GM12865 (cell line): ENCODE measurements at regions not wholly inside any gene's neighbourhood (a gene's known extent, or its start where the extent isn't known, plus 50 kb on each side); places are given as distances from the start of the nearest gene placed in this dataset.

Source experiments
- DNase-seq: peaks from one replicate; pipeline ENCODE4 v3.0.0; 2010; ENCODE audit warnings: low read depth
- H3K4me3 ChIP-seq: 2 replicates; pipeline ENCODE4 v1.5.1; 2011; ENCODE audit warnings: mild to moderate bottlenecking, low read depth, low read length, control low read depth
- CTCF ChIP-seq: IDR thresholded peaks from 2 replicates; pipeline ENCODE4 v1.5.1; 2011; ENCODE audit warnings: low read length, control low read depth, low read depth, inconsistent platforms; ENCODE audit not compliant: insufficient read depth; ENCODE audit errors: missing control alignments

GRCh38 chr9:99621040-99621439 lies 200.6 kb upstream of the NR4A3 start:
- TF ChIP-seq CTCF: no peak
- DNase-seq: no peak
- H3K4me3 ChIP-seq: no peak overlapping the region

DNA sequence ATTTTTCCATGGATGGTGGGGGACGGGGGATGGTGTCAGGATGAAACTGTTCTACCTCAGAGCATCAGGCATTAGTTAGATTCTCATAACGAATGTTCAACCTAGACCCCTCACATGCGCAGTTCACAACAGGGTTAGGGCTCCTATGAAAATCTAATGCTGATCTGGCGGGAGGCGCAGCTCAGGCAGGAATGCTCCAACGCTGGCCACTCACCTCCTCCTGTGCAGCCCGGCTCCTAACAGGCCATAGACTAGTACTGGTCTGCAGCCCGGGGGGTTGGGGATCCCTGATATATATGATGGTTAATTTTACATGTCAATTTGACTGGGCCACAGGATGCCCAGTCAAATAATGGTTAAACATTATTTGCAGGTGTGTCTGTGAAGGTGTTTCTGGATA lies 199.0 kb upstream of the NR4A3 start:
- no peak for DNase-seq
- TF ChIP-seq CTCF: no peak
- H3K4me3 ChIP-seq: no peak overlapping the region

GRCh38 chr9:99623780-99624364 lies 197.8 kb upstream of the NR4A3 start:
- no peak for TF ChIP-seq CTCF
- no peak overlapping the region for H3K4me3 ChIP-seq
- DNase-seq: no peak

DNA sequence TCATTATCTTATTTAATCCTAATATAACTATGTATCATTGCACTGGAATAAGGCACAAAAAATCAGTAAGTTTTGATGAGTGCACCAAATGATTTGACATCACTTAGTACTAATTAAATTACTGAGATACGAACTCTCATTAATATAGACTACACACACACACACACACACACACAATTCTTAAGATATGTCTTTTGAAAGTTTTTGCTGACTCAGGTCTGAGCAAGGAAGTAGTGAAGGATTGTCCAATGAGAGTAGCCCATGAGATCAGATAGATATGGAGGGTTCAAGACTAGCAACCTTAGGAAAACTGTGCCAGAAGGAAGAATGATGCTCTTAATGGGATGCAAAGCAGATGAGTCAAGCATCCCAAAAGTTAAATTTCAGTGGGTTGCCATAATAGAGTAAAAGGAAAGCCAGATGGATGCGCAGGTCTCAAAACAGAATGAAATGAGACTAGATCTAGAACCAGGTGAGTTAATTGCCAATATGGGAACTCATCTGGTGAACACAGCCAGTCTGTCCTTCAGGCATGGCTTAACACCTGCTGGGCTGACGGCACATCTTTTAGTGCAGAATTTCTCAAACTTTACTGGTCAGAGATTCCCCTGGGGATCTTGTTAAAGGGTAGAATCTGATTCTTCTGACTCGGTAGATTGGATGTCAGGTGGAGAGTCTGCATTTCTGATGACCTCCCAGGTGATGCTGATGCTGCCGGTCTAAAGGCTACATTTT lies 197.0 kb upstream of the NR4A3 start:
- DNase-seq: no peak
- H3K4me3 ChIP-seq: no peak overlapping the region
- no peak for TF ChIP-seq CTCF

DNA sequence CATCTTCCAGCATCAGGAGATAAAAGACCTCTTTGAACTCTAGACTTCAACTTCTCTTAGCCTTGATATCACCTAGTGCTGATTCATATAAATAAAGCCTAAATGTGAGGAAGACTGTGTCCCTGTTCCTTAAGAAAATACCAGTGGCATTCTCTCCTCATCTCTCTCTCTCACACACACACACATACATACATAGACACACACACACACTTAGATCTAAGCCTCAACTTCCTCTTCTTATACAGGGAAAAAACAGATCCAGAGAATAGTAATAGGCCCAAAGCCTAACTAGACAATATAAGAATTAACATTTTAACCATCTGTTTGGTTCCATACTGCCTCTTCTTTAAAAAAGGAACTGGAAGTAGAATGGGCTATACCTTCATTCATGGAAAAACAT lies 195.3 kb upstream of the NR4A3 start:
- no peak for DNase-seq
- H3K4me3 ChIP-seq: no peak overlapping the region
- TF ChIP-seq CTCF: no peak

DNA sequence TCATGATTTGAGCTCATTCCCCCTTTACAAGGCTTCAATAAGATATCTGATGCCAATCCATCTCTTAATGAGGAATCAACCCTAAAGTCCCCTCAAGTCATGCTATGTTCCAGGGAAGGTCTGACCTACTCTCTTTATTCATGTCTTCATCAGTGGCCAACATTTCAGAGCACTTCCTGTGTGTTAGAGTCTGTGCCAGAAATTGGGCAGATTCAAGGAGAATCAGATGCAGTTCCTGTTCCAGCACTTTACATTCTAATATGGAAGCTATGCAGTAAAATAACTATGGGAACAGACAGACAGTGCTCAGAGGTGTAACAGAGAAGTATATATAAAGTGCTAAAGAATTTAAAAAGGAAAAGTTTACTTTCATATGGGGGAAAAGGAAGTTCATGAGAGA lies 193.4 kb upstream of the NR4A3 start:
- TF ChIP-seq CTCF: no peak
- no peak overlapping the region for H3K4me3 ChIP-seq
- DNase-seq: no peak

GRCh38 chr9:99628849-99629620 lies 192.7 kb upstream of the NR4A3 start:
- no peak for DNase-seq
- H3K4me3 ChIP-seq: no peak overlapping the region
- no peak for TF ChIP-seq CTCF
